WERI-Rb-1 (cell line): ENCODE measurements at regions not wholly inside any gene's neighbourhood (a gene's known extent, or its start where the extent isn't known, plus 50 kb on each side); places are given as distances from the start of the nearest gene placed in this dataset.

ENCODE experiments used
- DNase-seq: peaks from one replicate; pipeline ENCODE4 v3.0.0-alpha.2; 2020
- H3K27ac ChIP-seq: fragments of 250-450 bp; sonication (Bioruptor Pico); 2 replicates; pipeline ENCODE4 v1.5.1; 2020; ENCODE audit warnings: mild to moderate bottlenecking, moderate library complexity
- H3K27me3 ChIP-seq: fragments of 250-450 bp; sonication (Bioruptor Pico); 2 replicates; pipeline ENCODE4 v1.5.1; 2021; ENCODE audit warnings: mild to moderate bottlenecking, low read depth, moderate library complexity; ENCODE audit not compliant: insufficient read depth, severe bottlenecking
- H3K36me3 ChIP-seq: fragments of 250-450 bp; sonication (Bioruptor Pico); 2 replicates; pipeline ENCODE4 v1.5.1; 2020; ENCODE audit warnings: mild to moderate bottlenecking, moderate library complexity
- H3K4me3 ChIP-seq: 2 replicates; pipeline ENCODE4 v1.5.1; 2011; ENCODE audit warnings: low read depth, mild to moderate bottlenecking, control low read depth, low read length
- H3K9me3 ChIP-seq: fragments of 250-450 bp; sonication (Bioruptor Pico); 2 replicates; pipeline ENCODE4 v1.5.1; 2021; ENCODE audit warnings: mild to moderate bottlenecking, moderate library complexity; ENCODE audit not compliant: severe bottlenecking
- TF ChIP-seq, protein P1 (sequence below): IDR thresholded peaks from 2 replicates; pipeline ENCODE4 v1.5.1; 2011; ENCODE audit warnings: low read depth, mild to moderate bottlenecking, control low read depth, inconsistent platforms, low read length

DNA sequence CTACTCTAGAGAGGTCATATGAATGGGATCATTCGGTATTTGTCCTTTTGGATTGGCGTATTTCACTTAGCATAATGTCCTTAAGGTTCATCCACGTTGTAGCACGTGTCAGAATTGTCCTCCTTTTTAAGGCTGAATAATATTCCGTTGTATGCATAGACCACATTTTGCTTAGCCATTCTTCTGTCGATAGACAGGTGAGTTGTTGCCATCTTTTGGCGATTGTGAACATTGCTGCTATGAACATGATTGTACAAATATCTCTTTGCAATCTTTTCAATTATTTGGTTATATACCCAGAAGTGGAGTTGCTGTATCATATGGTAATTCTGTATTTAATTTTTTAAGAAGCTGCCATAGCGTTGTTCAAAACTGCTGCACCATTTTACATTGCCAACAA lies 52.4 kb upstream of the GOLGA8J start:
- Histone ChIP-seq H3K4me3 (no peak overlapping the region), H3K27ac (no peak overlapping the region), H3K27me3 (no peaks in the 10 kb centered on the region), H3K36me3 (no peaks in the 10 kb centered on the region), H3K9me3 (peaks cover 3% of the 10 kb centered on the region)
- no peak for DNase-seq
- TF ChIP-seq, protein P1, sequence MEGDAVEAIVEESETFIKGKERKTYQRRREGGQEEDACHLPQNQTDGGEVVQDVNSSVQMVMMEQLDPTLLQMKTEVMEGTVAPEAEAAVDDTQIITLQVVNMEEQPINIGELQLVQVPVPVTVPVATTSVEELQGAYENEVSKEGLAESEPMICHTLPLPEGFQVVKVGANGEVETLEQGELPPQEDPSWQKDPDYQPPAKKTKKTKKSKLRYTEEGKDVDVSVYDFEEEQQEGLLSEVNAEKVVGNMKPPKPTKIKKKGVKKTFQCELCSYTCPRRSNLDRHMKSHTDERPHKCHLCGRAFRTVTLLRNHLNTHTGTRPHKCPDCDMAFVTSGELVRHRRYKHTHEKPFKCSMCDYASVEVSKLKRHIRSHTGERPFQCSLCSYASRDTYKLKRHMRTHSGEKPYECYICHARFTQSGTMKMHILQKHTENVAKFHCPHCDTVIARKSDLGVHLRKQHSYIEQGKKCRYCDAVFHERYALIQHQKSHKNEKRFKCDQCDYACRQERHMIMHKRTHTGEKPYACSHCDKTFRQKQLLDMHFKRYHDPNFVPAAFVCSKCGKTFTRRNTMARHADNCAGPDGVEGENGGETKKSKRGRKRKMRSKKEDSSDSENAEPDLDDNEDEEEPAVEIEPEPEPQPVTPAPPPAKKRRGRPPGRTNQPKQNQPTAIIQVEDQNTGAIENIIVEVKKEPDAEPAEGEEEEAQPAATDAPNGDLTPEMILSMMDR: no peak

DNA sequence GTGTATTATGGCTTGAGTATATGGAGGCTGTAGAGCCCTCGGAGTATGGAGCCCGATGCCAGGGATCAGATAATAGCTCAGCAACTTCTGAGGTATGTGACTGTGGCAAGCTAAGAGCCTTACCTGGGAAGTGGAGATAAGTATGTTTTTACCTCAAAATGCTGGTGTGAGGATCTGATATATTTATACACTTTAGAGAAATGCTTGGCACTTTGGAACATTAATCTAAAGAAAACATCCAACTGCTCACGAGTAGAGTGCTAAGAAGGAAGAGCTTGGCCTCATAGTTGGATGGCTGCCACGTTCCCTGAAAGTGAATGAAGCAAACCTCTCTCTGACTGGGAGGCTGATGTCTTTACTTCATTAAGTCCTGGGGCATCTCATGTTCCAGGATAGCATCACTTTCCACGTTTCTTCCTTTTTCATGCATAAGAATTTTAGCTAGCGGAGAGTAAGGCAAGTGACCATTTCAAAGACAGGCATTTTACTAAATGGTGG lies 58.9 kb upstream of the GOLGA8J start:
- no peak overlapping the region for H3K4me3 ChIP-seq
- H3K9me3 ChIP-seq: no peaks in the 10 kb centered on the region
- no peak for DNase-seq
- no peak overlapping the region for H3K27ac ChIP-seq
- no peaks in the 10 kb centered on the region for H3K36me3 ChIP-seq
- TF ChIP-seq, protein P1: no peak
- no peaks in the 10 kb centered on the region for H3K27me3 ChIP-seq

DNA sequence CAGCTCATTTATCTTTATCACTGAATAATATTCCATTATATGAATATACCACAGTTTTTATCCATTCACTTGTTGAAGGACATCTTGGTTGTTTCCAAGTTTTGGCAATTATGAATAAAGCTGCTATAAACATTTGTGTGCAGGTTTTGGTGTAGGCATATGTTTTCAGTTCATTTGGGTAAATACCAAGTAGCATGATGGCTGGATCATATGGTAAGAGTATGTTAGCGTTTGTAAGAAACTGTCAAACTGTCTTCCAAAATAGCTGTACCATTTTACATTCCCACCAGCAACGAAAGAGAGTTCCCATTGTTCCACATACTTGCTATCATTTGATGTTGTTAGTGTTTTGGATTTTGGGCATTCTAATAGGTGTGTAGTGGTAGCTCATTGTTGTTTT lies 72.0 kb upstream of the GOLGA8J start:
- Histone ChIP-seq H3K36me3 (no peaks in the 10 kb centered on the region), H3K27me3 (no peaks in the 10 kb centered on the region), H3K4me3 (no peak overlapping the region), H3K9me3 (no peaks in the 10 kb centered on the region), H3K27ac (no peak overlapping the region)
- TF ChIP-seq, protein P1: no peak
- no peak for DNase-seq

DNA sequence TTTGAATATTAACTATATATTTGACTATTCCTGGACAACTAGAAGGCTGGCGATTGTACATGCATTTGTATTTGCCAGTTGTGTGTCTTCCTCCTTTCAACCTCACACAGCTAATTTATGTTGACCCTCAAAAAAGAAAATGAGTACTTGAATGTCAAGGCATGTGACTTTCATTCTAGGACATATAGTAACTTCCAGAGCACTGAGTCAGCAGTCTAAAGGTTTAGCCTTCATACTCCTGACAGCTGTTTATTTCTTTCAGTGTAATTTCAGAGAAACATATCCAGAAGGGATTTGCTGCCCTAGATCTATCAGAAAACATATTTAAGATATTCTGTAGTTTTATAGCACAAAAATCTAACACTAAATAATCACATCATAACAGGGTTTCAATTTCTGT lies 74.6 kb upstream of the GOLGA8J start:
- no peak for DNase-seq
- Histone ChIP-seq H3K27ac (no peak overlapping the region), H3K36me3 (no peaks in the 10 kb centered on the region), H3K27me3 (no peaks in the 10 kb centered on the region), H3K4me3 (no peak overlapping the region), H3K9me3 (no peaks in the 10 kb centered on the region)
- TF ChIP-seq, protein P1: no peak

DNA sequence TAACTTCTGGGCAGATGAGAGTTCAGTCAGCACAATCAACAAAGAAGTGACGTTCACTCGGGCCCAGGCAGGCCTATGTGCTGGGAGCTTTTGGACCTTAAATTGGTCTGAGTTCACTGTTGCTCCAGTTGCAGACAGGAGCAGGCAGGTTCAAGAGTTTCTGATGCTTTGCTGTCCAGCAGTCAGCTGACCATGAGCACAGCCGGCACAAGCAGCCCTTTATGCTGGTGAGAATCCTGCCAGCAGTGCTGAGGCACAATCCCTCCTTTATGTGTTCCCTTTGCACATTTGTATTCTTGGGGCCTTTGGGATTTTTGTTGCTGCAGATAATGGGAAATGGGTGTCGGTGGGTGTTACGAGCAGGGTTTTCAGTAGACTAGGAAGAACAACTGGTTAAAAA lies 81.2 kb upstream of the GOLGA8J start:
- Histone ChIP-seq H3K27me3 (no peaks in the 10 kb centered on the region), H3K4me3 (no peak overlapping the region), H3K9me3 (no peaks in the 10 kb centered on the region), H3K27ac (no peak overlapping the region), H3K36me3 (no peaks in the 10 kb centered on the region)
- TF ChIP-seq, protein P1: no peak
- no peak for DNase-seq

DNA sequence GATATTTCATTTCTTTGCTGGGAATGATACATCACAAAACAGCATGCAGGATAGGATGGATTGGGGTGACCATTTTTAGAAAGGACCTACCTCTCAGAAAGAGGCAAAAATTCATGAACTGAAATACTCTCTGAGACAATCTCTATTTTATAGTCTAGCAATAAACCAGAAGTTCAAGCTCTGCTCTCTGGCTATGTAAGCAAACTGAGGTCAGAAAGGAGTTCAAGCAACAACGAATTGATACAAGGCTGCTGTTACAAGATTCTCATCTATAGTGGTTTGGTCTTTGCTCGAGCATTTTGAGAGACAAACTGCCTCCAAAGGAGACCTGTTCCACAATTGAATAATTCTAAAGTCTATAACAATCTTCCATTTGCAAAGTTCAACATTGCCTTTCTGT lies 84.7 kb upstream of the GOLGA8J start:
- TF ChIP-seq, protein P1: no peak
- H3K27ac ChIP-seq: no peak overlapping the region

More for the DNA sequence above, 84.7 kb upstream of the GOLGA8J start:
- H3K9me3 ChIP-seq: no peaks in the 10 kb centered on the region
- no peaks in the 10 kb centered on the region for H3K27me3 ChIP-seq
- no peak for DNase-seq
- no peaks in the 10 kb centered on the region for H3K36me3 ChIP-seq
- no peak overlapping the region for H3K4me3 ChIP-seq
